Activated CD4-positive, alpha-beta T cell treated with anti-CD3 and anti-CD28 coated beads, Interleukin-2, amount 10 ng/mL, durations not matched to agents 24 days and 14 days (primary cell): ENCODE measurements at regions not wholly inside any gene's neighbourhood (a gene's known extent, or its start where the extent isn't known, plus 50 kb on each side); places are given as distances from the start of the nearest gene placed in this dataset.

Source experiments
- DNase-seq: peaks from one replicate; pipeline ENCODE4 v3.0.0; 2022
- H3K27ac Mint-ChIP-seq: one replicate; pipeline ENCODE4 v1.8.0; 2022; ENCODE audit warnings: mild to moderate bottlenecking, mixed read lengths
- H3K27me3 Mint-ChIP-seq: one replicate; pipeline ENCODE4 v1.8.0; 2022; ENCODE audit warnings: mixed read lengths
- H3K36me3 Mint-ChIP-seq: one replicate; pipeline ENCODE4 v1.8.0; 2022; ENCODE audit warnings: low read depth, mild to moderate bottlenecking, mixed read lengths
- H3K4me1 Mint-ChIP-seq: one replicate; pipeline ENCODE4 v1.8.0; 2021; ENCODE audit warnings: mixed read lengths
- H3K4me3 Mint-ChIP-seq: one replicate; pipeline ENCODE4 v1.8.0; 2022; ENCODE audit warnings: mild to moderate bottlenecking, moderate library complexity, mixed read lengths
- H3K9me3 Mint-ChIP-seq: one replicate; pipeline ENCODE4 v1.8.0; 2021; ENCODE audit warnings: mixed read lengths
- intact Hi-C: fragments of 100-400 bp; cut with micrococcal nuclease; formaldehyde crosslinking; loops from one replicate; pipeline ENCODE4 v1.15.1; 2023

DNA sequence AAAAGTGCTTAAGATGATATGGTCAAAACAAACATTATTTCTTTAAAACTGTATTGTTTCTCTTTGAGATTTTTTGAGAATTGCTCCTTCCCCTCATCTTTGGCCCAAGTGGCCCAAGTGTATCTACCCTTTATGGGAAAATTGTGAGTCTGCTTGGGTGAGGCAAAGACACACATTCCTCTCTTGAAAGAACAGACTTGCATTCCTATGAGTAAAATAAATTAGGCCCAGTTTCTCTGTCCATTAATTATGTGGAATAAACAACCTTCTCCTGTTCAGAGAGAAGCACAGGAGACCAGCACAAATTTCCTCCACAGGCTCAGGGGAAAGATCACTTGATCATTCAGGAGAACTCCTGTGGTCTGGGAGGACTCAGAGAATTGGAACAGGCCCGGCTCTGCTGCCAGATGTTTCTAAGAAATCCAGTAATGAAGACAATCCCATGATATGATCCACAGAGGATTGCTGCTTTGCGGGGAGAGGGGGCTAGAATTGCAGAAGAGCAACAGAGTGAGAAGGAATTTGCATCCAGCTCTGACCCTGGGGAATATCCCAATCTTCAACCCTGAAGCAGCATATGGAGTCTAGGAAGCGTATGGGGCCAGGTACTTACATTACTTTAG, 53.8 kb upstream of the BOC start:
- DNase-seq: no peak
- Mint-ChIP-seq H3K27ac (no peak overlapping the region), H3K9me3 (no peaks in the 10 kb centered on the region), H3K4me3 (no peak overlapping the region), H3K27me3 (no peaks in the 10 kb centered on the region), H3K4me1 (no peaks in the 10 kb centered on the region), H3K36me3 (no peaks in the 10 kb centered on the region)
- intact Hi-C loops: no loop called here

DNA sequence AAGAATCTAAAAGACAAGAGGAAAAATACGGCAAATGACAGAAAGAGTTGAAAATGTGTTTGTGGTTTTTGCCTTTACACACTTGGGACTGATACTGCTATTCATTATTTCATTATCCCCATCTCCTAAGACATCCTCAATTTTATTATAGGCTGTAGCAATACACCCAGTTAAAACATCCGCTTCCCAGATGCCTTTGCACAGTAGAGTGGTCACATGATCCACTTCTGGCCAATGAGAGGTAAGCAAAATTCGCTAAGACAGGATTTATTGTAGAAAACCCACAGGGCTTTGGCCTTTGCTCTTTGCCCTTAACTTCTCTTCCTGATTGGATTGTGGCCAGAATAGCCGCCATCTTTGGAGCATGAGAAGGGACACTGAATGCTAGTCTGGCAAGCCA, 53.2 kb upstream of the BOC start:
- Mint-ChIP-seq H3K36me3 (no peaks in the 10 kb centered on the region), H3K4me1 (no peaks in the 10 kb centered on the region), H3K27me3 (peaks cover 3% of the 10 kb centered on the region), H3K27ac (no peak overlapping the region), H3K4me3 (no peak overlapping the region), H3K9me3 (no peaks in the 10 kb centered on the region)
- no peak for DNase-seq
- intact Hi-C loops: no loop called here
